A673 (cell line): ENCODE measurements at regions not wholly inside any gene's neighbourhood (a gene's known extent, or its start where the extent isn't known, plus 50 kb on each side); places are given as distances from the start of the nearest gene placed in this dataset.

ENCODE experiments used
- EZH2 ChIP-seq: fragments of 200-600 bp; sonication (generic); IDR thresholded peaks from 2 replicates; pipeline ENCODE4 v1.6.1; 2017; ENCODE audit warnings: borderline replicate concordance, low read depth, mild to moderate bottlenecking, mixed read lengths, antibody characterized with exemption, low read length; ENCODE audit not compliant: poor library complexity, severe bottlenecking
- TF ChIP-seq, protein P1 (sequence below): fragments of 300-800, 200-600 bp; sonication (generic); conservative IDR thresholded peaks from 2 replicates; pipeline ENCODE4 v1.5.1; 2017; ENCODE audit warnings: low read depth, mild to moderate bottlenecking, antibody characterized with exemption, low read length, moderate library complexity, mixed read lengths

GRCh38 chr2:47626664-47627063 is 55.9 kb upstream of the KCNK12 start:
- TF ChIP-seq, protein P1, sequence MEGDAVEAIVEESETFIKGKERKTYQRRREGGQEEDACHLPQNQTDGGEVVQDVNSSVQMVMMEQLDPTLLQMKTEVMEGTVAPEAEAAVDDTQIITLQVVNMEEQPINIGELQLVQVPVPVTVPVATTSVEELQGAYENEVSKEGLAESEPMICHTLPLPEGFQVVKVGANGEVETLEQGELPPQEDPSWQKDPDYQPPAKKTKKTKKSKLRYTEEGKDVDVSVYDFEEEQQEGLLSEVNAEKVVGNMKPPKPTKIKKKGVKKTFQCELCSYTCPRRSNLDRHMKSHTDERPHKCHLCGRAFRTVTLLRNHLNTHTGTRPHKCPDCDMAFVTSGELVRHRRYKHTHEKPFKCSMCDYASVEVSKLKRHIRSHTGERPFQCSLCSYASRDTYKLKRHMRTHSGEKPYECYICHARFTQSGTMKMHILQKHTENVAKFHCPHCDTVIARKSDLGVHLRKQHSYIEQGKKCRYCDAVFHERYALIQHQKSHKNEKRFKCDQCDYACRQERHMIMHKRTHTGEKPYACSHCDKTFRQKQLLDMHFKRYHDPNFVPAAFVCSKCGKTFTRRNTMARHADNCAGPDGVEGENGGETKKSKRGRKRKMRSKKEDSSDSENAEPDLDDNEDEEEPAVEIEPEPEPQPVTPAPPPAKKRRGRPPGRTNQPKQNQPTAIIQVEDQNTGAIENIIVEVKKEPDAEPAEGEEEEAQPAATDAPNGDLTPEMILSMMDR = no peak
- no peak for TF ChIP-seq EZH2
